Stomach smooth muscle (tissue), 2 donors: ENCODE measurements at regions not wholly inside any gene's neighbourhood (a gene's known extent, or its start where the extent isn't known, plus 50 kb on each side); places are given as distances from the start of the nearest gene placed in this dataset.

Source experiments
- H3K27ac ChIP-seq: one replicate; pipeline ENCODE4 v1.7.0; 2013; ENCODE audit warnings: mild to moderate bottlenecking, low read length, inconsistent platforms
- H3K27me3 ChIP-seq, 2 donors: one replicate each; pipeline ENCODE4 v1.7.0; 2013; ENCODE audit warnings: low read length in 2 of 2; ENCODE audit not compliant: insufficient read depth in 2 of 2, control insufficient read depth in 1 of 2
- H3K36me3 ChIP-seq, 2 donors: one replicate each; pipeline ENCODE4 v1.7.0; 2013; ENCODE audit warnings: low read length in 2 of 2; ENCODE audit not compliant: control insufficient read depth in 2 of 2, insufficient read depth in 2 of 2
- H3K4me1 ChIP-seq: one replicate; pipeline ENCODE4 v1.7.0; 2013; ENCODE audit warnings: low read length; ENCODE audit not compliant: control insufficient read depth, insufficient read depth
- H3K4me3 ChIP-seq, 2 donors: one replicate each; pipeline ENCODE4 v1.7.0; 2013; ENCODE audit warnings: low read length in 2 of 2
- H3K9ac ChIP-seq, 2 donors: one replicate each; pipeline ENCODE4 v1.7.0; 2013; ENCODE audit warnings: low read length in 2 of 2, mild to moderate bottlenecking in 1 of 2
- H3K9me3 ChIP-seq, 2 donors: one replicate each; pipeline ENCODE4 v1.7.0; 2013; ENCODE audit warnings: low read length in 2 of 2; ENCODE audit not compliant: control insufficient read depth in 2 of 2
- donor health status: healthy.
- donor health status: Pancreatic carcinoma.

GRCh38 chr4:127214931-127215330 lies 417.8 kb upstream of the INTU start:
- H3K36me3 ChIP-seq = no peaks in the 10 kb centered on the region
- H3K27ac ChIP-seq = no peak overlapping the region
- H3K4me3 ChIP-seq = no peak overlapping the region
- H3K9ac ChIP-seq = no peak overlapping the region
- peaks cover 9% of the 10 kb centered on the region for H3K4me1 ChIP-seq
- no peaks in the 10 kb centered on the region for H3K9me3 ChIP-seq
- no peaks in the 10 kb centered on the region for H3K27me3 ChIP-seq

GRCh38 chr4:127217586-127218229 lies 415.0 kb upstream of the INTU start:
- Histone ChIP-seq H3K4me3 (no peak overlapping the region), H3K27me3 (no peaks in the 10 kb centered on the region), H3K4me1 (peaks cover 6% of the 10 kb centered on the region), H3K9ac (no peak overlapping the region), H3K36me3 (no peaks in the 10 kb centered on the region), H3K27ac (no peak overlapping the region), H3K9me3 (no peaks in the 10 kb centered on the region)

- Histone ChIP-seq H3K27me3 (no peaks in the 10 kb centered on the region), H3K4me1 (peaks cover 2% of the 10 kb centered on the region), H3K4me3 (no peak overlapping the region), H3K36me3 (no peaks in the 10 kb centered on the region), H3K27ac (no peak overlapping the region), H3K9ac (no peak overlapping the region), H3K9me3 (no peaks in the 10 kb centered on the region)
Observed at GRCh38 chr4:127219232-127219631, 413.5 kb upstream of the INTU start.

GRCh38 chr4:127224556-127224955 lies 408.2 kb upstream of the INTU start:
- H3K36me3 ChIP-seq = no peaks in the 10 kb centered on the region

GRCh38 chr4:127229855-127230608 lies 402.7 kb upstream of the INTU start:
- H3K27ac ChIP-seq = no peak overlapping the region
- H3K9ac ChIP-seq = no peak overlapping the region
- H3K27me3 ChIP-seq = no peaks in the 10 kb centered on the region
- no peak overlapping the region for H3K4me3 ChIP-seq
- H3K36me3 ChIP-seq = no peaks in the 10 kb centered on the region
- no peaks in the 10 kb centered on the region for H3K9me3 ChIP-seq
- no peaks in the 10 kb centered on the region for H3K4me1 ChIP-seq

More at GRCh38 chr4:127224556-127224955, 408.2 kb upstream of the INTU start:
- Histone ChIP-seq H3K4me1 (no peaks in the 10 kb centered on the region), H3K27ac (no peak overlapping the region), H3K4me3 (no peak overlapping the region), H3K9ac (no peak overlapping the region), H3K9me3 (no peaks in the 10 kb centered on the region), H3K27me3 (no peaks in the 10 kb centered on the region)

GRCh38 chr4:127236889-127237288 lies 395.9 kb upstream of the INTU start:
- Histone ChIP-seq H3K36me3 (no peaks in the 10 kb centered on the region), H3K4me3 (no peak overlapping the region), H3K27ac (peak overlapping the region; percentile 3), H3K4me1 (no peaks in the 10 kb centered on the region), H3K27me3 (no peaks in the 10 kb centered on the region), H3K9ac (no peak overlapping the region), H3K9me3 (no peaks in the 10 kb centered on the region)

GRCh38 chr4:127237581-127237980 lies 395.2 kb upstream of the INTU start:
- no peak overlapping the region for H3K4me3 ChIP-seq
- no peak overlapping the region for H3K27ac ChIP-seq
- no peak overlapping the region for H3K9ac ChIP-seq
- H3K9me3 ChIP-seq = no peaks in the 10 kb centered on the region
- no peaks in the 10 kb centered on the region for H3K36me3 ChIP-seq
- H3K27me3 ChIP-seq = no peaks in the 10 kb centered on the region
- no peaks in the 10 kb centered on the region for H3K4me1 ChIP-seq

- no peaks in the 10 kb centered on the region for H3K36me3 ChIP-seq
- no peak overlapping the region for H3K27ac ChIP-seq
- H3K4me1 ChIP-seq = no peaks in the 10 kb centered on the region
- H3K27me3 ChIP-seq = no peaks in the 10 kb centered on the region
- no peak overlapping the region for H3K4me3 ChIP-seq
- no peaks in the 10 kb centered on the region for H3K9me3 ChIP-seq
- H3K9ac ChIP-seq = no peak overlapping the region
Observed at GRCh38 chr4:127238956-127239475, 393.7 kb upstream of the INTU start.

- no peaks in the 10 kb centered on the region for H3K27me3 ChIP-seq
- no peaks in the 10 kb centered on the region for H3K36me3 ChIP-seq
- H3K4me1 ChIP-seq = no peaks in the 10 kb centered on the region
- H3K9ac ChIP-seq = no peak overlapping the region
- H3K9me3 ChIP-seq = no peaks in the 10 kb centered on the region
- no peak overlapping the region for H3K27ac ChIP-seq
- no peak overlapping the region for H3K4me3 ChIP-seq
Observed at GRCh38 chr4:127239902-127240763, 392.6 kb upstream of the INTU start.

GRCh38 chr4:127240764-127241105 lies 392.0 kb upstream of the INTU start:
- no peak overlapping the region for H3K27ac ChIP-seq
- H3K36me3 ChIP-seq = no peaks in the 10 kb centered on the region
- no peak overlapping the region for H3K9ac ChIP-seq
- H3K27me3 ChIP-seq = no peaks in the 10 kb centered on the region
- H3K4me1 ChIP-seq = no peaks in the 10 kb centered on the region
- no peaks in the 10 kb centered on the region for H3K9me3 ChIP-seq
- H3K4me3 ChIP-seq = no peak overlapping the region
